NCI-H2107 treated with DMSO at 0.1 percent for 48 hours (cell line): ENCODE measurements at regions not wholly inside any gene's neighbourhood (a gene's known extent, or its start where the extent isn't known, plus 50 kb on each side); places are given as distances from the start of the nearest gene placed in this dataset.

Source experiments
- DNase-seq: peaks from one replicate; lab custom pipeline; 2025; ENCODE audit not compliant: unreplicated experiment; lab: John Stamatoyannopoulos, UW

DNA sequence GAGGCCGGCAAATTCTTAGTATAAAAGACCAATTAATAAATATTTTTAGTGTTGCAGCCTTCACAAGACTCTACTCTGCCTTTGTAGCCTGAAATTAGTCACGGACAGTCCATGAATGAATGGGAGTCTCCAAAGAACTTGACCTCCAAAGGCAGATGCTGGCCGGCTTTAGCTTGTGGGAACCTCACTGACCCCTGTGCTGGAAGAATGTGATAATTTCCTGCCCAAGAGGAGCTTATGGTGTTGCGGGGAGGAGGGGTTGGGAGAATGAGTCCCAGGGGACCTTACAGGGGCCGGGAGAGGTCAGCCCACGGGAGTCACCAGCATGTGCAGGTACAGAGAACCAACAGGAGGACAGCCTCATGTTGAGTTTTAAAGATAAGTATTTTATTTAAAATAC is 143.1 kb downstream of the IRX2 start:
- DNase-seq: no peak

DNA sequence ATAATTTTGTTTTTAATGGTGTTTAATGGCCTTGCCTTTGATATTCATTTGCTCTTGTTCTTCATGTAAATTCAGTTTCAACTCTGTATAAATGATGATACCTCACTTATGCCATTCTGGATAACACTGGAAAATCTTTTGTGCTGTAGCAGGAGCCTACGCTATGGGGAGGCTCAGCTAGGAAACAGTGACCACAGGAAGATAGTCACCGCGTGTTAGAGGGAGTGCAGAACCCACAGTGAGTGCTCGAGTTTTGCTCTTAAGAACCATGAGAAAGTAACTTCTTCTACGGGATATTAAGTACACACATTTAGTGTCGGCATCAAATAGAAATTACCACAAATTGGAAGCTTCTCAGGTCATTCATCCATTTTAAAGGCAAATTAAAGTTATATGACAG is 143.9 kb downstream of the IRX2 start:
- DNase-seq: no peak

DNA sequence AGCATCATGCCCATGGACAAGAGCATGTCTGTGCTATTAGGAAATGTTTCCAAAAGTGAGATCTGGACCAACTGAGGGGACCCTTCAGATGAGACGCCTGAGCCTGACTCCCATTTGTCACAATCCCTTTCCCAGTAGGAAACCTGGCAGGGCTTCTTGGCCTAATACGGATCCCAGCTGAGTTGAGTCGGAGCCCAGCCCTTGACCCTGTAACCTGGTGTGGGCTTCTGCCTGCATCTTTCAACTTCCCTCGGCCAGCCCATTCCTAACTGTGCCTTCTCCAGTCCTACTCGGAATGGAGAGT is 148.3 kb downstream of the IRX2 start:
- no peak for DNase-seq

DNA sequence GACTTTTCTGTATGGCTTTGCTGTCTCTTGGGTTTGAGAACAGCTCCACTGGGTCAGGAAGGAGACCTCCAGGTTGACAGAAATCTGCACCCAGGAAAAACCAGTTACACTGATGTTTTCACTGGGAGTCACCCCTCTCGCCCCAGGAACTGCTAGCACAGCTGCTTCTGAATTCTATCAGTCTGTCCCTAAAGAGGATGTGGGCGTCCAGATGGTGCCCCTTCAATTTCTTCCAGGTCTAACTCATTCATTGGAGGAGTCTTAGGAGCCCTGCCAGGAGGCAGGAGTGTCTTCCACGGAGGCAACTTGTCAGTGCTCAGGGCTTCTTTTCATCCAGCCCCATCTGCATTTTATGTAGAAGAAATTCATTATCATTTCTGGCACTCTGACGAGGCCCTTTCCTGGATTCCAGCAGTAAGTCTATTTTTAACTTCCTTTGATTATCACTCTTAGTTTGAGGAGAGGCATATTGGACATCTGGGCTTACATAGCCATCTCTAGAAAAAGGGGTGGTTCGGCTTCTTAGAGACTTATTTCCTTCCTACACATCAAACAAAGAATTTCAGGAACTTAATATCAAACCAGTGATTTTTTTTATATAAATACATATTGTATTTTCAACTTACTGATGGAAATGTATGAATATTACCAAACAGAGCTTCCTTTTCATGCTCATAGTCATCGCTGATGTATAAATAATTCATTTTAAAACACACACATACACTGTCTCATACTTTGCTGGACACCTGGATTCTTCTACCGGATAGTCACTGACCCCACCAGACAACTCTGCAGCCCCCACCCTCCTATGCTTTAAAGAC is 148.8 kb downstream of the IRX2 start:
- DNase-seq: no peak

DNA sequence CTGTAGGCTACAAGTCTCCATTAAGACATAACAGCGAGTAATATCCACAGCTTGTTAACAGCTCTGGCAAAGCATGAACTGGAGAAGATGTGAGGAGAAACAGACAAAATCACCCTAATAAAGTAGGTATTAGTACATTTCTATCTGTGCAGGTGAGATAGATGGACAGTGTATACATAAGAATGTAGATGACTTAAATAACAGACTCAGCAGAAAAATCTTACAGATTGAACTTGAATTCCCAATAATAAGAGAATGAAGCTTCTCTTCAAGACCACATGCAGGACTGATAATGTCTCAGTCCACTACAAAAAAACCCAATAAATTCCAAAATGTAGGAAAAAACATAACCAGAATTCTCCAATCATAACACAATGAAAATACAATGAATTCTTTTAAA is 153.0 kb downstream of the IRX2 start:
- no peak for DNase-seq

DNA sequence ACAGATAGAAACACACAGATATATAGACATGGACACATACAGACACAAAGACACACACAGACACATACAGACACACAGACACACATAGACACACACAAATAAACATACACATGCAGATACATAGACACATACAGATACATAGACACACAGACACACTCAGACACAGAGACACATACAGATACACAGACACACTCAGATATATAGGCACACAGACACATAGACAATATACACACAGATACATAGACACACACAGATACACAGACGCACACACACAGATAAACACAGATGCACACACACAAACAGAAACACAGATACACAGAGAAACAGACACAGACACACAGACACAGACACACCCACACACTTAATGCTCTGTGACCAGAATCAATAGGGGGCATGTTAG is 156.8 kb downstream of the IRX2 start:
- DNase-seq: no peak

DNA sequence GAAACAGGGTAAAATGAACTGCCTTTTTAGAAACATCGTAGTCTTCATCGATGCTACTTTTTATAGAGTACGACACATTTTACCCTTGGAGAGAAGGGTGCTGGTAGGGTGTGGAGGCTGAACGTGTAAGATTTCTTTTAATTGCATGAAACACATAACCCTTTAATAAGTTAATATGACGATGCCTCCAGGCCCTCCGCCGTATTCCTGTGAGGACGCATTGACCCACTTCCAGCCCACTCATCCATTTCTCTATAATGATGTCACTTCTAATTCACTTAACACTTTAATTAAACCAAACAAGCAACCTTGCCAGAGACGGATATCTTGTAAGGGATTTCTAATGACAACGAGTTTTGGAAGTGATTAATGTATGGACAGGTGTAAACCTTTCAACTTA is 158.7 kb downstream of the IRX2 start:
- no peak for DNase-seq

DNA sequence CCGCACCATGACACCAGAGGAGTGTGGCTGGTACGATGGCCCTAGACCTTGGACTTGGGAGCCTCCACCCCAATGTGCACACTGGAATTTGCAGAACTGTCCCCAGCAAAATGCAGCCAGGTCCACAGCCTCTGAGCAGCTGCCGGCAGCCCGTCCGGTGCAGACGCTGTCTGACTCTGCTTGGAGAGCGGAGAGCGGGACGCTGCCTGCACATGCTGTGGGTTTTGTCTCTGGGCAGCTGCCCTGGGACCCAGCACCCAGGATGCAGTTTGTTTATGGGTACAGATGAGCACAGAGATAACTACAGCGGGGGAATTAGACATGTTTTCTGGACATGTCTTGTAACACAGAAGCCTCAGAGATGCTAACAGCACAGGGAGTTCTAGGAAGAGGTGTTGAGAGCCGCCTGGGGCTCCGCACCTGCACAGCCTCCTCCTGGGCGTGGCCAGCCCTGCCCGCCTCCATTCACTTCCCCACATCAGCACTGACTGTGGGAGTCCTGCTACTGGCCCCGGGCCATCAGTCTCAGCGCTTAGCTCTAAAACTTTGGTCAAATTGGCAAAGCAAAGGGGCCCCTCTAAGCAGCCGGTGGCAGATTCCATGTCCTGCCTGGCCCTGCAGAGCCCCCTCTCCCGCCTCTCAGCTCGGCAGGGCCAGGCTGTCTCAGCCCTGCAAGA is 159.6 kb downstream of the IRX2 start:
- peak; percentile 20 for DNase-seq

DNA sequence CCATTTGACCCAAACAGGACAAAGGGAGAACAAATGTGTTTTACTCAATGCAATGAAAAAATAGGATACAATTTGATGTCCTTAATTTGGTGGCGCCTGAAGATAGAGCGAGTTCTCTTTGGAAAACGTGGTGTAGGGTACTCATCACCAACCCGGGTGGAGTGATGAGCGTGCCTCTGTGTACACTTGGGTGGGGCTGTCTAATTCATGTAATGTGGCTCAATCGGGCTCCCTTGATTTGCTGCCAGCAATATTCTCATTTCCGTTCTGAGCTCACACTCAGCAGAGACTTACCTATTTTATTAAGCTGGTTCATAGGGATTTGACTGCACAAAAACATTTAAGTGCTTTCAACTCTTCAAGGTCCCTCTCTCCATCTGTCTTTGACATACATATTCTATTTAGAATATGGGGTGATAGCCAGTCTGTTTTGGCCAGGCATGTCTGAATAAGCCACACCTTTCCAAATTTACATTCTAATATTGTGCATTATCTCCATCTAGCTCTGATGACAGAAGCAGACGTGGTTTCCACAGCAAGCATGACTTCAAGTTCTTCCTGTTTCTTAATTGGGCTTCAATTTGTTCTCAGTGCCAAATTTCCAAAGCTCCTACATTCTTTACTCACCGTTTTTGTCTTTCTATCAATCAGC is 162.5 kb downstream of the IRX2 start:
- no peak for DNase-seq

DNA sequence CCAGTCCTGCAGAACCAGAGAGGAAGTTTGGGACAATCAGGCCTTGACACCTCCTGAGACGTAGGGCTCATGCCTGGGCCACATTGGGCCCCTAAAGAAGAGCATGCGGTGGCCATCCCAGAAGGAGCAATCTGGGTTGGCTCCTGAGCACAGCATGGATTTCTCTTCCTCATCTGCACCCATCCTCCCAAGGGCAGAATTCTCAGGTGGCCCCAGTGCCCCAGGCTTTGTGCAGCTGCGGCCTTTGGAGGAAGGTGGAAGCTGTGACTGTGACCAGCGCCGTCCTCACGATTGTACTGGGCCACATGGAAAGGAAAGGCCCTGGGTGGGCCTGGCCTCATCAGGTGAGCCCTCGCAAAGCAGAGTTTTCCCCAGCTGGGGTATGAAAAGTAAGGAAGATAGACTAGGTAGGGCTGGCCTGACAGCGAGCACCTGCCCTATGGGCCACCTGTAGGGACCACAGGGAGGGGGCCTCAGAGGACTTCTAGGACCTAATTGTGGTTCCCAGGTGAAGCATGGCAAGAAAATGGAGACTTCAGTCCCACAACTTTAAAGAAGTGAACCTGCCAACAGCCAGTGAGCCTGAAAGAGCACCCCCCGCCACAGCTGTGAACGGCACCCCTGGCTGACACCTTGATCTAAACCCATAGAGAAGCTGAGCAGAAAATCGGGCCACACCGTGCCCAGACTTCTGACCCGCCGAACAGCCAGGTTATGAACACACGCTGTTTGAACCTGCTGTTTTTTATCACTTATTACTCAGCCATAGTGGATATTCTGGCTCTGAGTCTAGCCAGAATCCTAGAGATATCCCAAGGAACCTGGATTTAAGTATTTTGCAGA is 164.1 kb downstream of the IRX2 start:
- no peak for DNase-seq

DNA sequence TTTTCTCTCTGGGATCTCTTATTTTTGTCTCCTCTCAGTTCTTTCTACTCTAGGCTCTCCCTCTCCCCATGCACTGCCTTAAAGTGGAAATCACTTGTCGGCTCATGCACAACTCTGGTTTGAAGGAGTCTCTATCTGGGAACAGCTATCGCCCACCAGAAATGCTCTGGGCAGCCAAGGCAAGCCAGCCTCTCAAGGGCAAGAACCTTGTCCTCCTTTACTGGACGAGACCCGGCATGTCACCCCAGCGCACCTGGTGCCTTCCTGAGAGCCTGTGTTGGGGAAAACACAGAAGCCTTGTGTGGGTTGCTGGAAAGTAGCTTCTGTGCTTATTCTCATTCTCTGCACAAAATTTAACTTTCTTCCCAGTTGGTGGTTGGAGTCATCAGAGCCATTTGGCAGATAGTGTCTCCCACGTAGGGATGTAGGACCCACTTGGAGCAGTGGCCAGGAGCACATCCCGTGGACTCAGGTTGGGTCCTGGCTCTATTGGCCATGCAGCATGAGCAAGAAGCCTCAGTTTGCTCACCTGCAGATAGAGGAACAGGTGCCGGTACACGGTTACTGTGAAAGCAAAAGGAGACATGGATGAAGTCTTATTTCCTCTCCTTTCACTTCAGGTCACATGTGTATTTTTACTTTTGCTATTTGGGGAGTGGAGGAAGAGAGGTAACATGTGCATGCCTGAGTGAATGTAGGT is 165.3 kb downstream of the IRX2 start:
- DNase-seq: no peak

DNA sequence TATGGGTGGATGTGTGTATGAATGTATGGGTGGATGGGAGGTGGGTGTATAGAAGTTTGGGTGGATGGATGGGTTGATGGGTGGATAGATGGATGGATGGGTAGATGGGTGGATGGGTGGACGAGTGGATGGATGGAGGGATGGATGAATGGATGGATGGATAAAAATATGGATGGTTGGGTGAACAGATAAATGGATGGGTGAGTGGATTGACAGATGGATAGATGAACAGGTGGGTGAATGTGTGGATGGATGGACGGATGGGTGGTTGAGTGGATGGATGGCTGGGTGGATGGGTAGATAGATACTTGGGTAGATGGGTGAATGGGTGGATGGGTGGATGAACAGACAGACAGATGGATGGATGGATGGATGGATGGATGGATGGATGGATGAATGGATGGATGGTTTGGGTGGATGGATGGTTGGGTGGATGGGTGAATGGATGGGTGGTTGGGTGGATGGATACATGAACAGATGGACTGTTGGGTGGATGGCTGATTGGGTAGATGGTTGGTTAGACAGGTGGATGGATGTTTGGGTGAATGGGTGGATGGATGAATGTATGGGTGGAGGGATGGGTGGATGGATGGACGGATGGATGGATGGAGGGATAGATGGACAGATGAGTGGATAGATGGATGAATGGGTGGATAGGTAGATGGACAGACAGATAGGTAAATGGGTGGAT is 166.8 kb downstream of the IRX2 start:
- no peak for DNase-seq

DNA sequence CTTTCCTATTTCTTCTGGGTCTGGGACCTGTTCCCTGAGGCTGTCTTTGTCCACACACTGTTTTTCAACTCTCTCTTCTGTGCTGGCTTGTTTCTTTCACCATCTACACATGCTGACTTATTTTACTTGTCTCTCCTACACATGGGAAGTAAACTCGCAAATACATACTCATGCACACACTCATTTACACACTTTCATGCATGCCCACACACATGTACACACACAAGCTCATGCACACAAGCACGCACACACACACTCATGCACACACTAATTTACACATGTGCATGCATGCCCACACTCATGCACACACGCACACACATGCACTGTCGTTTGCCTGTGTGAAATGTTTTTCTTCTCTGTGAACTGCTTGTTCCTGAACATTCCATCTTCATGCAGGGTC is 169.0 kb downstream of the IRX2 start:
- DNase-seq: no peak

DNA sequence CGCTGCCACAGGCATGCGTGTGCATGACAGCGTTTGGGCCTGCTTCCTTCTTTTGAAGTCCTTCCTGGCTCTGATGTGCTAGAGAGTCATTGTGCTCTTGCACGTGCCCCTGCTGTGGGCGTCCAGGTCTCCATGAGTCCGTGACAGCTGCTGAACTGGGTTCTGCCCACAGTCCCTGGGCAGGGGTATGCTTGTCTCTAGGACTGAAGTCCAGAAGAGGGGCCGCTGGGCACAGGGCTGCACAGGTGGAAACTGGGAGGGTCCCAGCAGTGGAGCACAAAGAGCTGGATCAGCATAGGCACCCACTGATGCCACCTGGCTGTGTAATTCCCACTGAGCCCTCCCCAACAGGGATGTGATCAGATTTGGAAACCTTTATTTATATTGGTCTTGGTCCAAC is 169.4 kb downstream of the IRX2 start:
- no peak for DNase-seq

DNA sequence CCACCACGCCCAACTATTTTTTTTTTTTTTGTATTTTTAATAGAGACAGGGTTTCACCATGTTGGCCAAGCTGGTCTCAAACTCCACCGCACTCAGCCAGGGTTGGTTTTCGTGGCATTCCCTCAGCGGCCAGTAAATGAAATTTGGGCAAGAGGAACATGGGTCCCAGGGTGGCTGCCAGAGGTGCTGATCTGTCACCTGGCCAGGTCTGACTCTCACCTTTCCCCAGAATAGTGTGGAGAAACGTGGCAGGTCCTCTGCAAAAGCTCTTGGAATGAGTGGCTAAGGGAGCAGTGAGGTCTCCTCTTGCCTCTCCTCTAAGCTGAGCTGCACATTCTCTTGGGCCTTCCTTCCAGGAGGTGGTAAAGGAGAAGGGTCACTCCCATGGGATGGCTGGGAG is 170.1 kb downstream of the IRX2 start:
- DNase-seq: no peak

DNA sequence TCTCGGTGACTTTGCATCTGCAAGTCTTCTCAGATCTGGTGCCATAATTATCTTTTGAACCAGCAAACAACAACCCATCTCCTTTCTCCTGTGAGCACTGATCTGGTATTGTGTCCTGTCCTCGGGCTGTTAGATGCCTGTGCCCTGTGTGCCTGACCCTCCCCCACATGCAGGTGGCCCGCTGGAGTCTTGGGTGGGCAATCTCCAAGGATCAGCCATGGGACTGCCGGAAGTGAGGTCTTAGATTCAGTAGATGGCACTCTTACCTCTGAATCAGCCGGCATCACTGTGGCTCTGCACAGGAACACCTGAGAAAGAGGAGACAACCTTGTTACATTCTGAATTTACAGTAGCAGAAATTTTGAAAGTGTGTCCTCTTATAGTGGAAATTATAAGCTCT is 172.4 kb downstream of the IRX2 start:
- peak; percentile 27 for DNase-seq

DNA sequence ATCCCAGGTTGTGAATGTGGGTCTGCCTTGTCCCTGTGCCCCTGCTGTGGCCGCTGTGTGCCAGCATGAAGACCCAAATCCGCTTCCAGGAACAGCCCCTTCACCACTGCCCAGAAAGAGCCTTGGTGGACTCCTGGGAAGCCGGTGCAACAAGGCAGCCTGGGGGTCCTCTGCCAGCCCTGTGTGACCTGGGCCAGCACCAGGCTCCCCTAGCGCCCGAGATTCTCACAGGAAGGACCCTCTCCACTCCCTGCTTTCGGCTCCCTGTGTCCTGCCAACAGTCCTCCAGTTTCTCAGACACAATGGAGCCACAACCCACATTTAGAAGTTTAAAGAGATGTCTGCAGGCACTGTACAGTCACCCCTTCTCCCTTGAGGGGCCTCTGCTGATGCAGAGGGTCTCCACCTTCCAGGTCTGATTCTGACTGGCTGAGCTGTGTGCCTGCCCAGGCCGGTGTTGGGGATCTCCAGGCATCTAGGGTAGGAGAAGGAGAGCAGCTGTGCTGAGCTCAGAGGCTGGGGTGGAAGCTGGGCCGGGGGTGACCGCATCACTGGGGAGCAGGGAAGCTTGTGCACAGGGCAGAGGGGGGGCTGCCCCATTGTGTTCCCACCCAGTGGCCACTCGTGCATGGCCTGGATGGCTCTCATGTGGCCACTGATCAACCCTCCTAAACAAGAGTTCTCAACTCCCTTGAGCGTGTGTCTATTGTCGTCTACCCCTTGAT is 174.0 kb downstream of the IRX2 start:
- DNase-seq: no peak

DNA sequence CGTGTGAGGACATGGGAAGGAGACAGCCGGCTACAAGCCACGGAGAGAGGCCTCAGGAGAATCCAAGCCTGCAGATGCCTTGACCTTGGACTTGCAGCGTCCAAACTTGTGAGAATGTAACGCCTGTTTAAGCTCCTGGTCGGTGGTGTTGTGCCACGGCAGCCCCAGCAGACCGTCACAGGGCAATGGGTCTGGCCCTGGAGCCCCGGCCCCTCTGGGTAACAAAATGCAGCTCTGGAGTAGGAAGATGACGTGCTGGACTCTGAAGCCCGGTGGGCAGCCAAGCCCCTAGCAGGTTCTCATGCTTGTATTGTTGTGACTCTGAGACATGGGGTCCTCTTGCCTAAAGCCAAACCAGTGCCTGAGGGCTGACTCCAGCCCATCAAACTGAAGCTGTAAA is 174.7 kb downstream of the IRX2 start:
- DNase-seq: no peak

DNA sequence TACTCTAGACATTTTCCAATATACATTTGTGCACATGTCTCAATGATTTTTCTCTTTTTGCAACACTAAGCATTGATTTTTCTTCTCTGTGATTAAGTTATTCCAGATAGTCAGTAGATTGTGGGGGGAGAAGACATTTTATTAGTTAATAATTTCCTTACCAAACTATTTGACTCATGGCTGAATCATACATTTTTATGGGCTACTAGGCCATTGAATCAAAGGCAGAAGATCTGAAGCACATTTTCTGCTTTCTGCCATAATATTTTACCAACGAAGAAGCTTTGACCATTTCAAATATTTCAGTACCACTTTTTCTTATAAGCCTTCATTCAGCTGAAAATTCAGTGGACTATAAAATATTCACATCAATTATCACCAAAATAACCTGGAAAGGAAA is 175.6 kb downstream of the IRX2 start:
- DNase-seq: no peak

DNA sequence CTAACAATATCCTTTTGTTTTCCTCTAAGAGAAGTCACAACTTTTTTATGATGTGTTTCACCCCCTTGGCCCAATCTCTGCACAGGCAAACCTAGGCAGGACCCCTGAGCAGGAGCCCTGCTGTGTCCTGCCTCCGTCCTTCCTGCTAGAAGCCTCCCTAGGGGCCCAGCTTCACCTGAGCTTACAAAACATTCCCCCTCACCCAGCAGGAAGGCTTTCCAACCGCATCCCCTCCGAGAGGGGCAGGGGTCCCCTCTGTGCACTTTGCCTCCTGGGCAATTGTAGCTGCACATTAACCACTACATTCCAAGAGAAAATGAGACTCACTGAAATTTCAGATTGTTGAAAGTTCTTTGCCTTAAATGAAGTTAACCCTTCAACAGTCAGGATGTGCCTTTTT is 176.2 kb downstream of the IRX2 start:
- no peak for DNase-seq
